A549 (cell line): ENCODE measurements at regions not wholly inside any gene's neighbourhood (a gene's known extent, or its start where the extent isn't known, plus 50 kb on each side); places are given as distances from the start of the nearest gene placed in this dataset.

Experiments used
- CTCF ChIP-seq: fragments of >200 bp; sonication (Bioruptor Twin); formaldehyde crosslinking; IDR thresholded peaks from 3 replicates; pipeline ENCODE4 v1.5.1; 2016
- RAD21 ChIP-seq, 2 experiments: fragments of >200 bp in 1 of 2; sonication (Bioruptor Twin) in 1 of 2; formaldehyde crosslinking in 1 of 2; IDR thresholded peaks in 1 of 2; conservative IDR thresholded peaks in 1 of 2; 2 replicates in 1 of 2; 3 replicates in 1 of 2; pipeline ENCODE4 v1.6.1; 2012 to 2018; ENCODE audit warnings: inconsistent platforms in 1 of 2
- SMC3 ChIP-seq: fragments of >200 bp; sonication (Bioruptor Twin); formaldehyde crosslinking; IDR thresholded peaks from 3 replicates; pipeline ENCODE4 v1.6.1; 2018; ENCODE audit warnings: inconsistent platforms

- TF ChIP-seq SMC3 (no peak), CTCF (no peak; the same call in 2 of the 3 replicates), RAD21 (conservative IDR thresholded peaks at IDR 0.05 in 1 of 2, IDR thresholded peaks at IDR 0.05 in 1 of 2) (peak in 1 of 2 experiments; percentile 24; a peak in 2 of 5 replicates)
These were observed 164.1 kb downstream of the ATP23 start for GRCh38 chr12:58105225-58106119.
